Subcutaneous abdominal adipose tissue (tissue), 5 donors: ENCODE measurements at regions not wholly inside any gene's neighbourhood (a gene's known extent, or its start where the extent isn't known, plus 50 kb on each side); places are given as distances from the start of the nearest gene placed in this dataset.

Source experiments
- H3K27ac ChIP-seq: one replicate; pipeline ENCODE4 v1.7.0; 2013; ENCODE audit warnings: low read depth, mild to moderate bottlenecking, inconsistent platforms, low read length, moderate library complexity
- H3K27me3 ChIP-seq, 5 donors: one replicate each; pipeline ENCODE4 v1.7.0; 2013; ENCODE audit warnings: low read length in 5 of 5, inconsistent platforms in 1 of 5; ENCODE audit not compliant: control insufficient read depth in 5 of 5, insufficient read depth in 4 of 5
- H3K36me3 ChIP-seq, 5 donors: one replicate each; pipeline ENCODE4 v1.7.0; 2013; ENCODE audit warnings: low read length in 5 of 5; ENCODE audit not compliant: control insufficient read depth in 5 of 5, insufficient read depth in 5 of 5
- H3K4me1 ChIP-seq, 5 donors: one replicate each; pipeline ENCODE4 v1.7.0; 2013; ENCODE audit warnings: low read length in 5 of 5, mild to moderate bottlenecking in 3 of 5, moderate library complexity in 1 of 5; ENCODE audit not compliant: control insufficient read depth in 5 of 5, insufficient read depth in 5 of 5
- H3K4me3 ChIP-seq, 5 donors: one replicate each; pipeline ENCODE4 v1.7.0; 2013; ENCODE audit warnings: low read length in 5 of 5, low read depth in 1 of 5
- H3K9ac ChIP-seq, 5 donors: one replicate each; pipeline ENCODE4 v1.7.0; 2013; ENCODE audit warnings: low read length in 5 of 5, mild to moderate bottlenecking in 4 of 5, moderate library complexity in 3 of 5
- H3K9me3 ChIP-seq, 5 donors: one replicate each; pipeline ENCODE4 v1.7.0; 2013; ENCODE audit warnings: low read length in 5 of 5; ENCODE audit not compliant: control insufficient read depth in 5 of 5
- donor health status: healthy.
- donor health status: healthy.
- donor health status: healthy.
- donor health status: healthy.
- donor health status: healthy.

DNA sequence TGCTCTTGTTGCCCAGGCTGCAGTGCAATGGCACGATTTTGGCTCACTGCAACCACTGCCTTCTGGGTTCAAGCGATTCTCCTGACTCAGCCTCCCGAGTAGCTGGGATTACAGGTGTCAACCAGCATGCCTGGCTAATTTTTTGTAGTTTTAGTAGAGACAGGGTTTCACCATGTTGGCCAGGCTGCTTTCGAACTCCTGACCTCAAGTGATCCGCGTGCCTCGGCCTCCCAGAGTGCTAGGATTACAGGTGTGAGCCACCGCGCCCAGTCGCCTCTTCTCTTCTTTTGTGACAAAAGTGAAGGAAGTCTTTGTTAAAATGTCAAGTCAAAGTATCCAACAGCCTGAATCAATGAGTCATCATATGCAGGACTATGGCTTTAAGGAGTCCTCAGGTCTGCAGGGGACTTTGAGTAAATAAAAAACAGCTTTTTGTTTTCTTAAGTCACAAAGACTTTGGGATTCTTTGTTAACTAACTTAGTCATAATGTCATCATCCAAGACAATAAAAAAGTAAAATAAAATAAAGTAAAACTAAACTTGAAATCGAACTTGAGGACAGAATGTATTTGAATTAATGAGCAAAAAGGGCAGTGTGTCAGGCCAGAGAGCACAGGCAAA lies 1153.2 kb downstream of the SUCLG1 start:
- Histone ChIP-seq H3K36me3 (no peaks in the 10 kb centered on the region), H3K9ac (no peak overlapping the region), H3K4me3 (no peak overlapping the region), H3K27me3 (no peaks in the 10 kb centered on the region), H3K4me1 (no peaks in the 10 kb centered on the region), H3K9me3 (peaks cover 0 to 3% (median 0%) of the 10 kb centered on the region in 5 donors), H3K27ac (no peak overlapping the region)

DNA sequence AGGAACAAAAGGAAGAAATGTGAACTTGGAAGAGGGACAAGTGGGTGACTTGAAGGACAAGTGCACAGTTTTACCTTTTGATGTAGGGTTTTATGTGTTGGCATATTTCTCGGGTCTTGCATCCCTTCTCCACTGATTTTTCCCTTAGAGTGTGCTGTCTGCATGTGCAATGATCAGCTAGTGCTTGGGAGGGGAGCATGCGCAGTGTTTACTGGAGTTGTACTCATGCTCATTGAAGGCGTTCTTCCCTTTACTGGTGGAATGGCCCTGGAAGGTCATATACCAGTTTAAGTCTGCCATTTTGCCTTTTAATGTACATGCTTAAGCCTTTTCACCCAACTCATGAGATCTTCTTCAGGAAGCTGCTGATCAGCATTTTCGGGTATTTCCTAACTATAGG lies 1168.0 kb downstream of the SUCLG1 start:
- Histone ChIP-seq H3K4me1 (no peaks in the 10 kb centered on the region), H3K9me3 (peaks cover 0 to 2% (median 0%) of the 10 kb centered on the region in 5 donors), H3K36me3 (no peaks in the 10 kb centered on the region), H3K9ac (no peak overlapping the region), H3K4me3 (no peak overlapping the region), H3K27me3 (no peaks in the 10 kb centered on the region), H3K27ac (no peak overlapping the region)

DNA sequence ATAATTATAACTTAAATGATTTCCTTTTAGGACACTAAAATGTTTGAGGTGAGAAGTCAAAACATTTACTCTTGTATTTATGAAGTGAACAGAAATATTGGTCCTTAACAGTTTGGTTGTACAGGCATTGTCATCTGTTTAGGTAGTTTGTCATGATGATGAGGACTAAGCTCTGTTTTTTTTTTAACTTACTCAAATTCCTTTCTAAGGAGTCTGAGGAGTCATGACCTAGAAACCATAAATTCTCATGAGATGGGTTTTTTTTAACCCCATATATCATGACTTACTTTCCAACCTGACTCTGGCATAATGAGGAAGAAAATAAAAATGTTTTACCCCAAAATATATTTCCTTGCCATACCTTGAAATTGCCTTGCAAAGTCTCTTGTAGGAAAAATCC lies 1176.2 kb downstream of the SUCLG1 start:
- no peaks in the 10 kb centered on the region for H3K36me3 ChIP-seq

GRCh38 chr2:83282043-83282795 lies 1176.9 kb downstream of the SUCLG1 start:
- Histone ChIP-seq H3K27me3 (no peaks in the 10 kb centered on the region), H3K4me3 (no peak overlapping the region), H3K27ac (no peak overlapping the region), H3K36me3 (no peaks in the 10 kb centered on the region), H3K4me1 (peaks cover 0 to 15% (median 4%) of the 10 kb centered on the region in 5 donors), H3K9me3 (peaks cover 0 to 2% (median 0%) of the 10 kb centered on the region in 5 donors), H3K9ac (no peak overlapping the region)

More for the DNA sequence above, 1176.2 kb downstream of the SUCLG1 start:
- Histone ChIP-seq H3K4me1 (peaks cover 0 to 15% (median 4%) of the 10 kb centered on the region in 5 donors), H3K27me3 (no peaks in the 10 kb centered on the region), H3K9ac (no peak overlapping the region), H3K4me3 (no peak overlapping the region), H3K27ac (no peak overlapping the region), H3K9me3 (peaks cover 0 to under 1% (median 0%) of the 10 kb centered on the region in 5 donors)

GRCh38 chr2:83280391-83280790 lies 1178.7 kb downstream of the SUCLG1 start:
- H3K9me3 ChIP-seq: peaks cover 0 to 2% (median 0%) of the 10 kb centered on the region in 5 donors
- H3K27me3 ChIP-seq: no peaks in the 10 kb centered on the region
- H3K4me1 ChIP-seq: peaks cover 0 to 20% (median 4%) of the 10 kb centered on the region in 5 donors
- no peak overlapping the region for H3K27ac ChIP-seq
- no peak overlapping the region for H3K9ac ChIP-seq
- no peak overlapping the region for H3K4me3 ChIP-seq
- H3K36me3 ChIP-seq: no peaks in the 10 kb centered on the region

DNA sequence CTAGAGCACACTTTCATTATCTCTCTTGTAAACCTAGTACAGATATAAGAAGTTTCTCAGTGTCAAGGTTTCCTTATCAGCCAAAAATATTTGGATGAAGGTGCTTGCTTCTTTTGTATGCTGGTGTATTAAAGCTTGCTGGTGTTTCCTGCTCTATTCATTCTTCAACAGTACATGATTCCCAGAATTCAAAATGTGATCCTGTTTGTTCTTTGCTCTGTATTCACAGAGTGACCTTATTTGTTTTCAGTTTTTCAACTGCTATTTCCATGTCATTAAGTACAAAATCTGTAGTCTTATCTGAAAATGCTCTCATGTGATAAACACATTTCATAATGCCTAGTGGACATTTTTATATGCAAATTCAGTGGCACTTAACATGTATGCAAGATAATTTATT lies 1185.8 kb downstream of the SUCLG1 start:
- no peak overlapping the region for H3K4me3 ChIP-seq
- no peaks in the 10 kb centered on the region for H3K36me3 ChIP-seq
- H3K27me3 ChIP-seq: no peaks in the 10 kb centered on the region
- no peak overlapping the region for H3K27ac ChIP-seq
- H3K9me3 ChIP-seq: peaks cover 0 to 2% (median 0%) of the 10 kb centered on the region in 5 donors
- H3K4me1 ChIP-seq: peaks cover 0 to 10% (median 0%) of the 10 kb centered on the region in 5 donors
- no peak overlapping the region for H3K9ac ChIP-seq

- Histone ChIP-seq H3K9me3 (peaks cover 0 to 2% (median 0%) of the 10 kb centered on the region in 5 donors), H3K36me3 (no peaks in the 10 kb centered on the region), H3K4me3 (no peak overlapping the region), H3K27ac (no peak overlapping the region), H3K27me3 (no peaks in the 10 kb centered on the region), H3K9ac (no peak overlapping the region), H3K4me1 (no peaks in the 10 kb centered on the region)
Measured at GRCh38 chr2:83261591-83262136, 1197.4 kb downstream of the SUCLG1 start.

DNA sequence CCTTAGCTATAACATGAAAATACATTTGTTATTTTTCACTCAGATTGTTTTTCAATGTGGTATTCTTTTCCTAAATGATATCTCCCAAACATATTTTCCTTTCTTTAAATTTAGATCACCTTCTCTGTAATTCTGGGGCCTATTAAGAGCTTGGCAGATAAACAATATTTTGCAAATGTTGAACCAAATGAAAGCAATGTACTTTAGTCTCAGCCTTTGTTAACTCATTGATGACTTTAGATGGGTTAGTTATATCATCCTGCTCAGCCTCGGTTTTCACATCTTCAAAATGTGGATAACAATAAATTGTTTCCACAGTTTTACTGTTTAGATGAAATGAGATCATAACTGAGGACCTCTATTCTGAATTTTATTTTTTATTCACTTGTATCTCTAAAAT lies 1205.2 kb downstream of the SUCLG1 start:
- no peaks in the 10 kb centered on the region for H3K4me1 ChIP-seq
- no peaks in the 10 kb centered on the region for H3K36me3 ChIP-seq
- no peaks in the 10 kb centered on the region for H3K27me3 ChIP-seq
- no peak overlapping the region for H3K4me3 ChIP-seq
- H3K9me3 ChIP-seq: peaks cover 0 to 4% (median 0%) of the 10 kb centered on the region in 5 donors
- H3K9ac ChIP-seq: no peak overlapping the region
- H3K27ac ChIP-seq: no peak overlapping the region

- Histone ChIP-seq H3K27me3 (no peaks in the 10 kb centered on the region), H3K27ac (no peak overlapping the region), H3K4me1 (no peaks in the 10 kb centered on the region), H3K36me3 (no peaks in the 10 kb centered on the region), H3K9me3 (peaks cover 0 to 3% (median 0%) of the 10 kb centered on the region in 5 donors), H3K4me3 (no peak overlapping the region), H3K9ac (no peak overlapping the region)
Measured at GRCh38 chr2:83251321-83251872, 1207.7 kb downstream of the SUCLG1 start.
